Pancreas (tissue), 10 donors: ENCODE measurements at regions not wholly inside any gene's neighbourhood (a gene's known extent, or its start where the extent isn't known, plus 50 kb on each side); places are given as distances from the start of the nearest gene placed in this dataset.

Experiments
- ATAC-seq, 4 donors: fragments of 200-7000 bp; cut with Tn5 transposase; one replicate each; pipeline versions ENCODE4 v1.8.0 to v1.9.1; 2020; ENCODE audit warnings: mild to moderate bottlenecking in 4 of 4, moderate library complexity in 4 of 4
- DNase-seq, 6 donors: peaks; one replicate each; pipeline ENCODE4 v3.0.0-alpha.2; 2020
- FAIRE-seq: peaks from 2 replicates; lab custom pipeline; 2012; peaks lifted over from hg19 to GRCh38; lab: Jason Lieb, UNC
- H3K27ac ChIP-seq, 4 donors: fragments of 200-600 bp; sonication (generic); 1 replicate in 3 of 4; 2 replicates in 1 of 4; pipeline versions ENCODE4 v1.5.0 to v1.8.0; 2020
- H3K27me3 ChIP-seq, 4 donors: fragments of 200-600 bp; one replicate each; pipeline ENCODE4 v1.8.0; 2021
- H3K36me3 ChIP-seq, 3 donors: fragments of 200-600 bp; sonication (generic) in 1 of 3; one replicate each; pipeline versions ENCODE4 v1.5.0 to v1.8.0; 2020 to 2021
- H3K4me1 ChIP-seq, 3 donors: fragments of 200-600 bp; one replicate each; pipeline ENCODE4 v1.8.0; 2021
- H3K4me3 ChIP-seq, 4 donors: fragments of 200-600 bp; sonication (generic) in 2 of 4; one replicate each; pipeline versions ENCODE4 v1.5.0 to v1.8.0; 2020 to 2021
- H3K9me3 ChIP-seq, 4 donors: fragments of 200-600 bp; one replicate each; pipeline ENCODE4 v1.8.0; 2021
- WGBS, 2 donors: extraction: QIAGEN DNeasy Blood & Tissue Kit; methylation state at CpG; one replicate each; pipeline ENCODE4 v1.1.7; 2013; 5-methylcytosine and 5-hydroxymethylcytosine counted together
- intact Hi-C, 3 donors: fragments of 100-400 bp; cut with DNase I; formaldehyde crosslinking; loops; one replicate each; pipeline versions ENCODE4 v1.11.1 to v1.14.2; 2022
- TF ChIP-seq, protein P1 (sequence below), 4 donors: fragments of 200-600 bp; sonication (generic) in 3 of 4; IDR thresholded peaks; one replicate each; pipeline versions ENCODE4 v1.5.0 to v1.8.0; 2021; ENCODE audit warnings: antibody characterized with exemption in 4 of 4
- donor health status: healthy with polysubstance abuse.
- donor health status: DM: no; HTN: no; CAD: no; lungs with moderate emphysema.
- donor health status: DM: no; HTN: no; CAD: no.
- donor health status: control.
- donor health status: control.
- donor health status: Bipolar disorder and iron deficiency.
- donor health status: DM: yes; HTN: yes; CAD: no.
- donor health status: DM: no; HTN: no; CAD: no.
- donor health status: DM: no; HTN: no; CAD: no.
- donor health status: DM: yes; HTN: yes; CAD: no.

DNA sequence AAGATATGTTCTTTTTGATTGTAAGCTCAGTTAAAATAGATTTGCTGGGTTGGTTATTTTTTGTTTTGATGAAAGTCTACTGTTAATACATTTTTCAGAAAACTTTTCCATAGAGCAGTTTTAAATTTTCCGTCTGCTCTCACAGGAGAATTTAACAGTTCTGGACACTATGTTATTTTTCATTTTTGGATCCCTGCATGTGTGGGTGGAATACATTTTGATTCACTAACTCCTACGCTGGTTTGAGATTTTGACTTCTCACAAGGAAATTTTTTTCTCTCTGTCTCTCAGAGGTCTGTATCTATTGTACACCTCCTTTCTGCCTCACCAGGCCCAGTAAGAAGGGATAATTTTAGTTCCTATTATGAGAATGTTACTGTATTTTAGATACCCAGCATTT, 502.4 kb downstream of the CDH10 start:
- no peak overlapping the region for H3K4me3 ChIP-seq
- 64 to 82% methylated on average over 2 of the region's 2 CpGs for WGBS, 2 donors
- H3K36me3 ChIP-seq = no peaks in the 10 kb centered on the region
- H3K4me1 ChIP-seq = no peaks in the 10 kb centered on the region
- DNase-seq (no peak), FAIRE-seq (no peak), ATAC-seq (no peak)
- H3K9me3 ChIP-seq = no peaks in the 10 kb centered on the region
- no peak overlapping the region for H3K27ac ChIP-seq
- intact Hi-C loops = no loop called here
- TF ChIP-seq, protein P1, sequence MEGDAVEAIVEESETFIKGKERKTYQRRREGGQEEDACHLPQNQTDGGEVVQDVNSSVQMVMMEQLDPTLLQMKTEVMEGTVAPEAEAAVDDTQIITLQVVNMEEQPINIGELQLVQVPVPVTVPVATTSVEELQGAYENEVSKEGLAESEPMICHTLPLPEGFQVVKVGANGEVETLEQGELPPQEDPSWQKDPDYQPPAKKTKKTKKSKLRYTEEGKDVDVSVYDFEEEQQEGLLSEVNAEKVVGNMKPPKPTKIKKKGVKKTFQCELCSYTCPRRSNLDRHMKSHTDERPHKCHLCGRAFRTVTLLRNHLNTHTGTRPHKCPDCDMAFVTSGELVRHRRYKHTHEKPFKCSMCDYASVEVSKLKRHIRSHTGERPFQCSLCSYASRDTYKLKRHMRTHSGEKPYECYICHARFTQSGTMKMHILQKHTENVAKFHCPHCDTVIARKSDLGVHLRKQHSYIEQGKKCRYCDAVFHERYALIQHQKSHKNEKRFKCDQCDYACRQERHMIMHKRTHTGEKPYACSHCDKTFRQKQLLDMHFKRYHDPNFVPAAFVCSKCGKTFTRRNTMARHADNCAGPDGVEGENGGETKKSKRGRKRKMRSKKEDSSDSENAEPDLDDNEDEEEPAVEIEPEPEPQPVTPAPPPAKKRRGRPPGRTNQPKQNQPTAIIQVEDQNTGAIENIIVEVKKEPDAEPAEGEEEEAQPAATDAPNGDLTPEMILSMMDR (IDR thresholded peaks at IDR 0.05) = no peak
- H3K27me3 ChIP-seq = no peaks in the 10 kb centered on the region

DNA sequence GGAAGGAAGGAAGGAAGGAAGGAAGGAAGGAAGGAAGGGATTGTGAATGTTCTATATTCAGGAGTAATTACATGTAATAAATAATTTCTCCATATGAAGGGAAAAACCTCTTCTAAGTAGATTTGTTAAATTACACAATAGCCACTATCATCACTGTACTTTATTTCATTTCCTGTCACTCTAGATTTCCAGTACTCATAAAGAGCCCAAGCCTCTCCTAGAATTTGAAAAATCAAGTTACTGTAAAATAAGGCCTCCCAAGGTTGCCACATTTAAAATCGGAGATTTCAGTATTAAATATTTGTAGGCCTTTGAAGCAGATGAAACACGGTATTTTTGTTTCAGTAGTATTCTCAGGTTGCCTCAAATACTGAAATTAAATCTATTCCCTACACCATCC, 499.0 kb downstream of the CDH10 start:
- H3K9me3 ChIP-seq = no peaks in the 10 kb centered on the region
- no peak overlapping the region for H3K27ac ChIP-seq
- FAIRE-seq (no peak), ATAC-seq (no peak), DNase-seq (no peak)
- TF ChIP-seq, protein P1 (IDR thresholded peaks at IDR 0.05) = no peak
- H3K4me3 ChIP-seq = no peak overlapping the region
- 74 to 93% methylated on average over 2 of the region's 2 CpGs for WGBS, 2 donors
- H3K27me3 ChIP-seq = no peaks in the 10 kb centered on the region
- no peaks in the 10 kb centered on the region for H3K4me1 ChIP-seq
- intact Hi-C loops = no loop called here
- H3K36me3 ChIP-seq = no peaks in the 10 kb centered on the region

DNA sequence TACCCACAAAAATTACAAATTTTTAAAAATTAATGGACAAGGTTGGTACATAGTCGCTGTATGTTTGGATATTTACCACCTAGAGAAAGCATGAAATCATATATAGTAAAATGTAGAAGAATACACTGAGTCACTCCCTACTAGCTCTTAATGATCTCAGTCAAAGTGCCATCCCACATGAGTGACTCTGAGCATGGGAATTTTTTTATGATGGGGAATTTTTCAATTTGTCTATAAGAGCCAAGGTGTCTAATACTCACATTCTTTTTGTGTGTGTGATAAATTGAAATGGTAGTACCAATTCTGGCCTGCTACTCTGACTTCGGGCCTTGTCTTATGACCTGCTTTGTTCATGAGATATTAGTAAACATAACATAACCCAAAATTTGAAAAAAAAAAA, 483.2 kb downstream of the CDH10 start:
- Histone ChIP-seq H3K36me3 (no peaks in the 10 kb centered on the region), H3K4me1 (no peaks in the 10 kb centered on the region), H3K27ac (no peak overlapping the region), H3K27me3 (no peaks in the 10 kb centered on the region), H3K4me3 (no peak overlapping the region), H3K9me3 (no peaks in the 10 kb centered on the region)
- TF ChIP-seq, protein P1 (IDR thresholded peaks at IDR 0.05) = no peak
- ATAC-seq = no peak
- intact Hi-C loops = no loop called here
- WGBS, 2 donors = 73 to 87% methylated on average over 2 of the region's 2 CpGs
- DNase-seq = no peak
- FAIRE-seq = no peak

DNA sequence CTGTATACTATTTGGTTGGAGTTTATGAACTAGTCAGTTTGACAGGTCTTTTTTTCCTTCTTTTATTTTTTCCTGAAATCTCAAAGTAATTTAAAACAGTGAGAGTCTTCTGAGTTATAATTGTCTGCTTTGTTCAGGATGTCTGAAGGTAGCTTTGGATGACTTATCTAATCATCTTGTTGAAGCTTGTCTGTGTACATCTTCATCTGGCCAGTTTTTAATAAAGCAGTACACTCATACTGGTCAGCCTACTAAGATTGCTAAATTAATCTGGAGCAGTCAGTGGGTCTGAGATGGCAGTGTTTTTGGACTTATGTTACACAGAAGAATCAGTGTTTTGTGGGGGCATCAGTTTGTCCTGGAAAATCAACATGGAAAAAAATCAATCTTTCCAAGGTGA, 482.4 kb downstream of the CDH10 start:
- FAIRE-seq = no peak
- no peak for ATAC-seq
- no peaks in the 10 kb centered on the region for H3K36me3 ChIP-seq
- H3K4me1 ChIP-seq = no peaks in the 10 kb centered on the region
- TF ChIP-seq, protein P1 (IDR thresholded peaks at IDR 0.05) = no peak
- H3K4me3 ChIP-seq = no peak overlapping the region
- intact Hi-C loops = no loop called here
- DNase-seq = no peak
- H3K27me3 ChIP-seq = no peaks in the 10 kb centered on the region
- no peak overlapping the region for H3K27ac ChIP-seq
- H3K9me3 ChIP-seq = no peaks in the 10 kb centered on the region

DNA sequence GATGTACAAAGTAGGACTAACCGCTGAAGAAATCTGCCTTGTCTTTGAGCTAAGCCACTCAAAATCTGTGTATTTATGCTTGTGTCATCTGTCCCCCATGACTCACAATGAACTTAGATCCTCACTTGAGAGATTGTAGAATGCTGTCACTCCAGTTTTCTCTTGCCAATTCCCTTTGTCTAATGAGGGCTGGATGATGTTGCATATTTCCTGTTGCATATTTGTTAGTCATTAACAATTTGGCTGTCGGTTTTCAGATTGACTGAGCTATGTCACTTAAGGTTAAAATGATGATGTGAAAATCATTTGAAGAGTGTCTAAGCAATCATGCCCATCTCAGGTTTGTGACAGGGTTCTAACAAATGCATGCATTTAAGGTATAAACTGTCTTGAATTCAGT, 481.7 kb downstream of the CDH10 start:
- Histone ChIP-seq H3K36me3 (no peaks in the 10 kb centered on the region), H3K27ac (no peak overlapping the region), H3K9me3 (no peaks in the 10 kb centered on the region), H3K4me3 (no peak overlapping the region), H3K4me1 (no peaks in the 10 kb centered on the region), H3K27me3 (no peaks in the 10 kb centered on the region)
- ATAC-seq (no peak), FAIRE-seq (no peak), DNase-seq (no peak)
- TF ChIP-seq, protein P1 (IDR thresholded peaks at IDR 0.05) = no peak
- intact Hi-C loops = no loop called here
- 54 to 59% methylated on average over 2 of the region's 2 CpGs for WGBS, 2 donors
